Gastrocnemius medialis (tissue), 4 donors: ENCODE measurements at regions not wholly inside any gene's neighbourhood (a gene's known extent, or its start where the extent isn't known, plus 50 kb on each side); places are given as distances from the start of the nearest gene placed in this dataset.

ENCODE experiments used
- CTCF ChIP-seq, 5 experiments: fragments of 450-650 bp in 3 of 5; fragments of 200-600 bp in 2 of 5; sonication (generic) in 2 of 5; IDR thresholded peaks in 4 of 5; conservative IDR thresholded peaks in 1 of 5; 1 replicate in 4 of 5; 2 replicates in 1 of 5; pipeline ENCODE4 v1.5.1; 2016 to 2019; ENCODE audit warnings: antibody characterized with exemption in 5 of 5, mild to moderate bottlenecking in 3 of 5, moderate library complexity in 3 of 5
- POLR2A ChIP-seq, 2 donors: fragments of 450-650 bp; IDR thresholded peaks; one replicate each; pipeline ENCODE4 v1.6.1; 2017; ENCODE audit warnings: antibody characterized with exemption in 2 of 2, mild to moderate bottlenecking in 2 of 2, moderate library complexity in 2 of 2

GRCh38 chr10:133026726-133027395, 60.9 kb upstream of the ADGRA1 start:
- no peak for TF ChIP-seq CTCF (IDR thresholded peaks at IDR 0.05 in 4 of 5, conservative IDR thresholded peaks at IDR 0.05 in 1 of 5)
- no peak for TF ChIP-seq POLR2A (IDR thresholded peaks at IDR 0.05)
